ENCODE measurements at regions not wholly inside any gene's neighbourhood (a gene's known extent, or its start where the extent isn't known, plus 50 kb on each side); places are given as distances from the start of the nearest gene placed in this dataset.

- no peak for DNase-seq (ENCODE audit: extremely low spot score)
- CTCF ChIA-PET: no interaction called here
- POLR2A ChIA-PET: no interaction called here
- TF ChIP-seq L3MBTL2 (conservative IDR thresholded peaks at IDR 0.05): no peak
- no peak for TF ChIP-seq CTBP1 (IDR thresholded peaks at IDR 0.05; ENCODE audit: borderline replicate concordance)
- no peak for TF ChIP-seq NFRKB (IDR thresholded peaks at IDR 0.05)
- no peak for TF ChIP-seq HDGF (IDR thresholded peaks at IDR 0.05; ENCODE audit: borderline replicate concordance)
- TF ChIP-seq ELF4 (IDR thresholded peaks at IDR 0.05): no peak
- TF ChIP-seq, protein P1, sequence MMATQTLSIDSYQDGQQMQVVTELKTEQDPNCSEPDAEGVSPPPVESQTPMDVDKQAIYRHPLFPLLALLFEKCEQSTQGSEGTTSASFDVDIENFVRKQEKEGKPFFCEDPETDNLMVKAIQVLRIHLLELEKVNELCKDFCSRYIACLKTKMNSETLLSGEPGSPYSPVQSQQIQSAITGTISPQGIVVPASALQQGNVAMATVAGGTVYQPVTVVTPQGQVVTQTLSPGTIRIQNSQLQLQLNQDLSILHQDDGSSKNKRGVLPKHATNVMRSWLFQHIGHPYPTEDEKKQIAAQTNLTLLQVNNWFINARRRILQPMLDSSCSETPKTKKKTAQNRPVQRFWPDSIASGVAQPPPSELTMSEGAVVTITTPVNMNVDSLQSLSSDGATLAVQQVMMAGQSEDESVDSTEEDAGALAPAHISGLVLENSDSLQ (IDR thresholded peaks at IDR 0.05): no peak
- TF ChIP-seq SUZ12 (IDR thresholded peaks at IDR 0.05): no peak
- TF ChIP-seq TARDBP (IDR thresholded peaks at IDR 0.05): no peak
- no peak for TF ChIP-seq SP1 (IDR thresholded peaks at IDR 0.05)
- no peak for TF ChIP-seq FOXA1 (IDR thresholded peaks at IDR 0.05)
- no peak for TF ChIP-seq ARNT (IDR thresholded peaks at IDR 0.05)
- no peak for TF ChIP-seq FOXM1 (IDR thresholded peaks at IDR 0.05; ENCODE audit: borderline replicate concordance)
- TF ChIP-seq ZNF384 (IDR thresholded peaks at IDR 0.05): no peak
- TF ChIP-seq BHLHE40 (IDR thresholded peaks at IDR 0.05; ENCODE audit: borderline replicate concordance): no peak
These were observed 124.2 kb upstream of the LMO4 start for GRCh38 chr1:87204441-87204840.

GRCh38 chr1:87204921-87205320 is 123.8 kb upstream of the LMO4 start:
- TF ChIP-seq L3MBTL2 (conservative IDR thresholded peaks at IDR 0.05): no peak
- TF ChIP-seq BHLHE40 (IDR thresholded peaks at IDR 0.05; ENCODE audit: borderline replicate concordance): no peak
- TF ChIP-seq TARDBP (IDR thresholded peaks at IDR 0.05): no peak
- TF ChIP-seq SUZ12 (IDR thresholded peaks at IDR 0.05): no peak
- TF ChIP-seq, protein P1 (IDR thresholded peaks at IDR 0.05): no peak
- no peak for TF ChIP-seq FOXK2 (IDR thresholded peaks at IDR 0.05)
- TF ChIP-seq HDGF (IDR thresholded peaks at IDR 0.05; ENCODE audit: borderline replicate concordance): no peak
- no peak for TF ChIP-seq FOXA1 (IDR thresholded peaks at IDR 0.05)
- TF ChIP-seq SP1 (IDR thresholded peaks at IDR 0.05): no peak
- no peak for TF ChIP-seq FOXM1 (IDR thresholded peaks at IDR 0.05; ENCODE audit: borderline replicate concordance)
- TF ChIP-seq ZNF384 (IDR thresholded peaks at IDR 0.05): no peak
- no peak for TF ChIP-seq ELF4 (IDR thresholded peaks at IDR 0.05)

GRCh38 chr1:87206044-87206831 is 122.4 kb upstream of the LMO4 start:
- CTCF ChIA-PET: no interaction called here
- no peak for DNase-seq (ENCODE audit: extremely low spot score)
- TF ChIP-seq FOXM1 (IDR thresholded peaks at IDR 0.05; ENCODE audit: borderline replicate concordance) (no peak), BHLHE40 (IDR thresholded peaks at IDR 0.05; ENCODE audit: borderline replicate concordance) (no peak), SUZ12 (IDR thresholded peaks at IDR 0.05) (no peak), ZNF384 (IDR thresholded peaks at IDR 0.05) (no peak), CTBP1 (IDR thresholded peaks at IDR 0.05; ENCODE audit: borderline replicate concordance) (no peak), FOXK2 (IDR thresholded peaks at IDR 0.05) (no peak), HDGF (IDR thresholded peaks at IDR 0.05; ENCODE audit: borderline replicate concordance) (no peak), TARDBP (IDR thresholded peaks at IDR 0.05) (no peak), ARNT (IDR thresholded peaks at IDR 0.05) (no peak), FOXA1 (IDR thresholded peaks at IDR 0.05) (no peak), ELF4 (IDR thresholded peaks at IDR 0.05) (no peak), LEF1 (IDR thresholded peaks at IDR 0.05; ENCODE audit: borderline replicate concordance) (no peak), NFRKB (IDR thresholded peaks at IDR 0.05) (no peak), L3MBTL2 (conservative IDR thresholded peaks at IDR 0.05) (no peak), SP1 (IDR thresholded peaks at IDR 0.05) (no peak)
- TF ChIP-seq, protein P1 (IDR thresholded peaks at IDR 0.05): no peak
- POLR2A ChIA-PET: no interaction called here

More at GRCh38 chr1:87204921-87205320, 123.8 kb upstream of the LMO4 start:
- ChIA-PET POLR2A (no interaction called here), CTCF (no interaction called here)
- DNase-seq (ENCODE audit: extremely low spot score): no peak

GRCh38 chr1:87208080-87208479 is 120.6 kb upstream of the LMO4 start:
- ChIA-PET POLR2A (no interaction called here), CTCF (no interaction called here)
- no peak for DNase-seq (ENCODE audit: extremely low spot score)
- no peak for TF ChIP-seq FOXA1 (IDR thresholded peaks at IDR 0.05)
- TF ChIP-seq NFRKB (IDR thresholded peaks at IDR 0.05): no peak
- no peak for TF ChIP-seq ZNF384 (IDR thresholded peaks at IDR 0.05)
- no peak for TF ChIP-seq CTBP1 (IDR thresholded peaks at IDR 0.05; ENCODE audit: borderline replicate concordance)
- TF ChIP-seq SUZ12 (IDR thresholded peaks at IDR 0.05): no peak
- no peak for TF ChIP-seq TARDBP (IDR thresholded peaks at IDR 0.05)
- TF ChIP-seq HDGF (IDR thresholded peaks at IDR 0.05; ENCODE audit: borderline replicate concordance): no peak

- DNase-seq (ENCODE audit: extremely low spot score): no peak
- POLR2A ChIA-PET: no interaction called here
- CTCF ChIA-PET: no interaction called here
- TF ChIP-seq BHLHE40 (IDR thresholded peaks at IDR 0.05; ENCODE audit: borderline replicate concordance): no peak
- TF ChIP-seq SUZ12 (IDR thresholded peaks at IDR 0.05): no peak
- TF ChIP-seq TARDBP (IDR thresholded peaks at IDR 0.05): no peak
- TF ChIP-seq FOXK2 (IDR thresholded peaks at IDR 0.05): no peak
These were observed 119.7 kb upstream of the LMO4 start for GRCh38 chr1:87208931-87209330.

DNA sequence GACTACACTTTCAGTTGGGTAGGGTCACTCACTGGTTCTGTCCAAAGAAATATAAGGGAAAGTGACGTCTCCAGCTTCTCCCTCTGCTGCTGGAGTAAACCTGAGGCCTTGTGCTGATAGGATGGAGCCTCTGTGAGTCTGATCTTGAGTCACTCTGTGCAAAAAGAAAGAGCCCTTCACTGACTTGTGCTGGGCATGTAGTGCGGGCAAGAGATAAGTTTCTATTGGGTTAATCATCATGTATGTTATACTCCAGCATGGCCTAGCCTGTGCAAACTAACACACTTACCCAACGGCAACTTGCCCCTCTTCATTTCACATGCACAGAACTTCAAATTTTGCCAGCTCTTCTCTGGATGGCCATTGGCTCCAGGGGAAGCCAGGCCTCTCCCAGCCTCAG is 118.5 kb upstream of the LMO4 start:
- no peak for TF ChIP-seq NFRKB (IDR thresholded peaks at IDR 0.05)
- no peak for TF ChIP-seq ZNF384 (IDR thresholded peaks at IDR 0.05)
- TF ChIP-seq, protein P1 (IDR thresholded peaks at IDR 0.05): no peak
- TF ChIP-seq SUZ12 (IDR thresholded peaks at IDR 0.05): no peak
- no peak for TF ChIP-seq FOXK2 (IDR thresholded peaks at IDR 0.05)
- TF ChIP-seq SP1 (IDR thresholded peaks at IDR 0.05): no peak
- no peak for TF ChIP-seq LEF1 (IDR thresholded peaks at IDR 0.05; ENCODE audit: borderline replicate concordance)
- TF ChIP-seq ELF4 (IDR thresholded peaks at IDR 0.05): no peak
- POLR2A ChIA-PET: no interaction called here
- DNase-seq (ENCODE audit: extremely low spot score): no peak
- CTCF ChIA-PET: no interaction called here
